ENCODE measurements at regions not wholly inside any gene's neighbourhood (a gene's known extent, or its start where the extent isn't known, plus 50 kb on each side); places are given as distances from the start of the nearest gene placed in this dataset.
"Not testable (repeated sequence)": the region's sequence is repeated elsewhere in the genome, so short reads cannot be mapped to it uniquely, and the experiment has no call there.

DNA sequence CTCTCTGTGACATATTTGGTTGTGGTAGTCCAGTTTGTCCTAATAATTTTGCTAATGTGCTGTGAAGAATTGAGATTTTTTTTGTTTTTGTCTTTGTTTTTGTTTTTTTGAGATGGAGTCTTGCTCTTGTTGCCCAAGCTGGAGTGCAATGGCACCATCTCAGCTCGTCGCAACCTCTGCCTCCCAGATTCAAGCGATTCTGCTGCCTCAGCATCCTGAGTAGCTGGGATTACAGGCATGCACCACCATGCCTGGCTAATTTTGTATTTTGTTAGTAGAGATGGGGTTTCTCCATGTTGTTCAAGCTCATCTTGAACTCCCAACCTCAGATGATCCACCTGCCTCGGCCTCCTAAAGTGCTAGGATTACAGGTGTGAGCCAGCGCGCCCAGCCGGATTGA lies 73.4 kb downstream of the FAM50B start:
- DNase-seq: not testable (repeated sequence)

DNA sequence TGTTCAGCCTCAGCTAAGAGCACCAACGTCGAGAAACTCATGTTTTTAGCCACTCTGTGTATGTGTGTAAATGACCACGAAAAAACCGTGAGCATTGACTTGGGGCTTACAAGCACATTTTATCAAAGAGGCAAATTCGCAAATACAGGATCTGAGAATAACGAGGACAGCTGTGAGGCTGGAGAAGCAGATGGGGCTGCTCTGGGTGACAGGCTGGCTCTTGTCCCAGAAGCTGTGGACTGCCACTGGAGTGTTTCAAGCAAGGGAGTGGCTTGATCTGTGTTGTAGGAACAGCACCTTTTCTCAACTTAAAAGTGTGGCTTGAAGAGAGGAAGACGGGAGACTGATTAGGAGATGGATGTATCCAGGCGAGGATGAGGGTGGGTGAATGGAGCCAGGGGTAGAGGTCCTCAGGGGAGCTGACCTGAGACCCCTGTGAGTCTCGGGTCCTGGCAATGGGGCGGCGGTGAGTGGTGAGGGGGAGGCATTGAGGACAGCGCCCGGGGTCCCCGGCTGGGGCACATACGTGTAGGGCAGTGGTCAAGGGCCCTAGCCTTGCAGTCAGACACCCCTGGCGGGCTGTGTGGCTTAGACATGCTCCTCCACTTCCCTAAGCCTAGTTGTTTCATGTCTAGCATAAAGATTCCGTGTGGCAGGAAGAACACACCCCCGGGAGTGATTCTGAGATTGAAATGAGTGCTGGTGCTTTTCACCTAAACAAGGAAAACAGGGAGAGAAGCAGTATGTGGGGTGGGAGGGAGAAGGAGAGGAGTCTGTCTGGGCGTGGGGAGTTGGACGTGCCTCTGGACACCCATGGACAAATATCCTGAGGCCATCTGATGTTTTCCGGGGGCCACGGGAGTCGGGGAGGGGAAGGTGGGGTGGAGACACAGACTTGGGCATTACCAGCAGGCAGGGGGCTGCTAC lies 76.3 kb downstream of the FAM50B start:
- peak; percentile 4 for DNase-seq

DNA sequence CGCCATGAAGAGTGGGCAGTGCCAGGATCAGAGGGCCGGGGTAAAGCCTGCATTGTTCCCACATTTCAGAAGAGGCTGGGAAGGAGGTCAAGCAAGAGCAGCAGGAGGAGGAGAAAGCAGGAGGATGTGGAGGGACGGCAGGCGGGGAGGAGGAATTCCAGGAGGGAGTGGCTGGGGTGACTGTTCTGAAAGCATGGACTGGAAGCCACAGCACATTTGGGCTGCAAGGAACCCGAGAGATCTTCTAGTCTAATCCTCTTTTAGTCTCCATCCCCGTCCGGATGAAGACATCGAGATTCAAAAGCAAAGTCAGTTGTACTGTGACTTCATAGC lies 76.9 kb downstream of the FAM50B start:
- no peak for DNase-seq

DNA sequence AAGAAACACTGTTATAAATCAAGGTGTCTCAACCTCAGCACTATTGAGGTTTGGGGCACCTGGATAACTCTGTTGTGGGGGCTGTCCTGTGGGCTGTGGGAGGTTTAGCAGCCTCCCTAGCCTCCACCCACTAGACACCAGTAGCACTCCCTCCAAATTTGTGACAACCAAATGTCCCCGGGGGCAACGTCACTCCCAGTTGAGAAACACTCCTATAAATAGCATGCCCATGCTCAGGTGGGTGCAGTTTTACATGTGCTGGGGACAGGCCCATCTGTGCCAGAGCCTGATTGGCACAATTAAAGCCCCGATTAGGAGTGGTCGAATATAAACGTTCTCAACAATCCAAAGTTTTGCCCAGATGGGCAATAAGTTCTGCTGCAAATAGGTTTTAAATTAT lies 78.9 kb downstream of the FAM50B start:
- no peak for DNase-seq

DNA sequence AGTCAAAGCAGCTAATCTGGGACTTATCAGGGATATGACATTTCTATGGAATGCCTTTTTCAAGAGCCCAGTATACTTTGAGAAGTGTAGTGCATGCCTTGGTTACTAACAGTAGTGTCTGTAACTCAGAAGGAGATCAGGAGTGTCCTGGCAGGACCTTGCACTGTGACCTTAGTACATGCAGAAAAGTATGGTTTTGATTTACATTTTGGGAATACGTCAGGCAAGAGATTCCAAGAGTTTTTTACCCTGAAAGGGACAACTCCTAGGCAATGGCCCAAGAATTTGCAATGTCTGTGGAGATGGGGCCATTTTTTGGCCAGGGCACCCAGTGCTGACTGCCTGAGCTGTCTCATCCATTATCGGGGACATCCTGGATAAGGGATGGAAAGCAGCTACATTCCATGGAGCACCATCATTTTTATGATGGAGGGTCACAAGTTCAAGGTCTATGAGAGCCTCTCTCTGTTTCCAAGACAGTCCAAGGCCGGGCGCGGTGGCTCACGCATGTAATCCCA lies 80.2 kb downstream of the FAM50B start:
- DNase-seq: no peak

DNA sequence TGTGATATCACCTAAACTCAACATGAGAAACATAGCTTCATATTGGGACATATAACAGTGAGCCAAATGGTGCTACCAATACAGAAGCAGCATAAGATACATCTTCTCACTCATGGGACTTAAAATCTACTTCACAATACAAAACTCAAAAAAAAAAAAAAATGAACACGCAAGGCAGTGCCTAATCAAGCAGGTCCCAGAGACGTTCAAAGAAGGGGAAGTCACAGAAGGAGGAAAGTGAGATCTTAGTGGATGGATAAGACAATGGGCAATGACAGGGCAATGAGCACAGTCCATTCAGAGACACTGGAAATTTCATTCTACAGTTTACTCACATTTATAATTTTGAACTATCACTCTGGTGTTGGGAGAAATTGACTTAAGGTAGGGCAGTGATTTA lies 88.3 kb downstream of the FAM50B start:
- no peak for DNase-seq

DNA sequence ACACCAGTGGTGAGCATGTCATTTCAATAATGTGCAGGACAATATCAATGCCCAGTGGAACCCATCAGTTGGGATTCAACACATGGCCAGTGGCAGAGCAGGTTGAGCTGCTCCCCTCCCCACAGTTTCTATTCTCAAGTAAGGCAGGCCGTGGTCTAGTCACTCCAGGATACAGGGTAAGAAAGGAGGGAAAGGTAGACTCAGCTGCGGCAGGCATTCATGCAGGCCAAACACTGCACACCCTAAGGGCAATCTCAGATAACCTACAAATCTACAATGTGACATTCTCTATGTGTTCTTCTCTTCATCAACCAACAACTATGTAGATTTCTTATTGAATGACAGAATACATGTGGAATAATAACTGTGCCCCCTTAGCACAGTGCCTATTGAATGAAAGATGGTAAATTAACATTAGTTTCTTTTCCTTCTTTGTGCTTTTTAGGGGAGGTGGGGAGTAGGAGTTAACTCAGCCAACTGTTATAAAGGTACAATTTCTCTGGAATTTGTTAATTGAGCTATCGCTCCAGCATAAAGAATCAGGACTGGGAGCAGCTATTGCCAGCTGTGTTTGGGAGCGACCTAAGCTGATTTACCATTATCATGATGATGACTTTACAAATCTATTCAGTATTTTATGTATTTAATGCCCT lies 89.7 kb downstream of the FAM50B start:
- DNase-seq: no peak

DNA sequence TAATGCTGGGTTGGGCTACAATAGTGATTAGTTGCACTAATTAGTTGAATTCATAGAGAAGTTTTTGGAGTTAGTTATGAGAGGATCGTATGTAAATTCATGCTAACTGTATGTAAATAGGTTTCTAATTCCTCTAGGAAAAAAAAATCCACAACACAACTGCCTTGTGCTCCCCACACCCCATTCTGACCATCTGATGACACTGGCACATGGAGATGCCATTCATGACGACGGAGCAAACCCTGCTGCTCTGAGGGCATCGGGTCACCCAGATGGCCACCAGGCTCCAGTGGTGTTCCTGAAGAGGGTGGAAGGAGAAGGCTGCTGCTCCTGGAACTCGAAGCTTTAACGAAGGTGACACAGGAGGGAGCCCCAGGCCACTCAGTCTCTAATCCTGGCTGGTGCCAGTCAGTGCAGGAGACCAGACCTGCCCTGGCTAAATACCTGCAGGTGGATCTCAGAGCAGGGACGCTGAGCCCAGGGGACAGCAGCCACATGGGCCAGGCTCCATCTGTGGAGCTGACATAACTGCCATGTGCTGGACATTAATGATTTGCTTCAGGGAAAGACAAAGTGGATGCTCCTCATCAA lies 90.3 kb downstream of the FAM50B start:
- no peak for DNase-seq

DNA sequence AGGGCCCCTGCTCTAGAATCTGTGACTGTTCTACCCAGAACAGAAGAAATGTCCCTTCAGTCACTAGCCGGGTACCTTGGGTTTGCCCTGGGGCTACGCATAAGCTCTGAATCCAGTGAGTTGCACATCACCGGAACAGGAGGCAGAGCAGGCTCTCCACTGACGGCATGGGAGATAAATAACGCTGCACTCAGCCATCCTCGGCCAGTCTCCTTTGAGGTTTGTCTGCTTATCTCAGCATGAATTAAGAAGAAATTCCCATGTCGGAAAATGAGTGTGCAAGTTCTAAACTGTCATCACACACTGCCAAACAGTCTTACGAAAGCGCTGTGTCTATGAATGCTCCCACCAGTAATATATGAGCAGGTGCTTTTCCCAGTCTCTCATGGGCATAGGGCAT lies 90.8 kb downstream of the FAM50B start:
- DNase-seq: no peak

DNA sequence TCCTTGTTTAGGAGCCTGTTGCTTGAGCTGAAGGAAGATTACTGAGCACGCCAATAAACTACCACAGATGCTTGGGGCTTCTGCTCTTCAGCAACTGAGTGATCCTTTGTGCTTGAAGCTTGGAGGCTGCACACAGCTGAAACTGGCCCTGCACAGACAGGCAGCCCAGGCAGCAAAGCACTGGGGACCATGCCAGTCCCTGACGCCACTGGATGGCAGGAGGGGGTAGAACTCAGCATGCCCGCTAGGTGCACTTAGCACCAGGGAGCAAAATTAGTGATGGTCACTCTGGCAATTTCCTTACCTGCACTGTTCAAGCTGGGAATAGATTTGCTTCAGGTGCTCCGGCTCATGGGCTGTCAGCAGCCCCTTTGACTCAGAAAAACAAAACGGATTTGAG lies 91.5 kb downstream of the FAM50B start:
- no peak for DNase-seq

DNA sequence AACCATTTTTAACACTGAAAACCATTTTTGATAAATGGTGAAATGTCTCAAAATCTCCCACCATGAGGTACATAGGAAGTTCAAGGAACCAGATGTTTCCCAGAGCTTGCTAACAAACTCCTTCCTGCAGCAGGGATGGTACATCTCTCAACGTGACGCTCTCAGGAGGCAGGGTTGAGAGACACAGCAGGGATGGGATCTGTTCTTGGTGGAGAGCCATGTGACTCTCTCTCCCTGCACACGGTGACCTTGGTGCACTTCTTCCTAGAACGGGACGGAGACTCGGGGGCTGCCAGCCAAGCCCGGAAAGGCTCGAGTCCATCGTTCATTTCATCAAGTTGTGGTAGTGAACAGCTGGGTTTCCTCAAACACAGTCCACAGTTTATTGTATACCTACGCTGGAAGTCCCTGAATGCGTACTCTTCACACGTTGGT lies 94.2 kb downstream of the FAM50B start:
- no peak for DNase-seq

DNA sequence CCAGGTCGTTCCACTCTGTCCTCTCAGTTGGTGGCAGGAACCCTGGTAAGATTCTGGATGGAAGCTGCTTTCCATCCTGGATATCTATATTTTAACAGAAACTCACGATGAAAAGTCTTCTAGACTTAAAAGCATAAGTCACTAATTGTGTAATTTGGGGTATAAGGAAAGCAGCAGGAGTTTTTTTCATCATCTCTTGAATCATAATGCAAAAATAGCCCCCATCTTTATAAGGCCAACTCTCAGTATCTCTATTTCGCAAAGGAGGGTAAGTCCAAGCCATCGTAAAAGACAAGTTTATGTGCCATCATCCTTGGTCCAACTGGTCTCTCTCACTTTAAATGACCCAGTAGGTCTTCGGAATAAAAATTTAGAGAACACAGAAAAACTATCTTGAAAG lies 95.1 kb downstream of the FAM50B start:
- no peak for DNase-seq

DNA sequence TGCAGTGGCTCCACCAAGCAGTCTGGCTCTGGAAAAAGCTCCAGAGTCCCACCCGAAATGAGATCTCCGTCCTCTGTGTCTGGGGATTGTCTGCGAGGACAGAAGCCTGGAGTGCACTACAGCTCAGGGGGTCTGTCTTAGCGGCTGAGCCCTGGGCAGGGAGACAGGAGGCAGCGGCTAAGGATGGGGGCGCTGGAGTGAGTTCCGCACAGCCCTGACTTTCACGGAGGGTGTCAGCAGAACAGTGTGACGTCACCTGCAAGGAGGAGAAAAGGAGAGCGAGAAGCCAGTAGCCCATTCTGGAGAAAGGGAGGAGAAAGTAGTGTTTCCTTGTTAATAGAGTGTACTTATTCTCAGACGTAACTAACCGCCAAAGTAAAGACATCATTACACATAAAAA lies 97.6 kb downstream of the FAM50B start:
- no peak for DNase-seq

DNA sequence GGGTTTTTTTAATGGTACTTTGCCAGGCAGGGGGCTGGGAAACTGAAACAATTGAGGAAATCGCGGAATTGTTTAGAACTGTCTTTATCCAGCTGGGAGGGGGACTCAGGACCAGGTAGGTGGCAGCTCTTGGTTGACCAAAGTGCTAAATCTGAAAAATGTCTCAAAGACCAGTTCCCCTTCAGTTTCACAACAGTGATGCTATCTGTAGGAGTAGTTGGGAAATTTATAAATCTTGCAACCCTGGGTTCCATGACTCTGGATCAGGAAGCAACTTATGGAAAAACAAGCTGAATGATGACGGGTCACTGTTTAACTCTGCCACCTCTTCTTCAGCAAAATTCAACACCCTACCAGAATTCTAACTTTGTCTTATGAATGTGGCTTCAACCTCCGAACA lies 99.7 kb downstream of the FAM50B start:
- DNase-seq: no peak

DNA sequence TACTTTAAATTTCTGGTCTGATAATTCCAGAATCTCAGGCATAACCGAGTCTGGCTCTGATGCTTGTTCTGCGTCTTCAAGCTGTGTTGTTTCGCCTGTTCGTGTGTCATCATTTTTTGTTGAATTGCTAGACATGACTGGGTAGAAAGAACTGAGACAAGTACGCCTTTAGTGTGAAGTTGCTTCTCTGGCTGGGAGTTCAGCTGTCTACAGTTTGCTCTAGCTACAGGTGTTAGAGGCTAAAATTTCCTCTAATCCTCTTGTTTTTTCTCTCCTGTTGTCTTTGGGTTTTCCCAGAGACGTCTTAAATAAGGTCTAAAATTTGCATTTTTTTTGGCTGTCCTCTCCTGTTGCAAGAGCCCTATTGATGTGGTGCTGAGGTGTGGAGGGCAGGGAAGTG lies 100.3 kb downstream of the FAM50B start:
- DNase-seq: no peak

DNA sequence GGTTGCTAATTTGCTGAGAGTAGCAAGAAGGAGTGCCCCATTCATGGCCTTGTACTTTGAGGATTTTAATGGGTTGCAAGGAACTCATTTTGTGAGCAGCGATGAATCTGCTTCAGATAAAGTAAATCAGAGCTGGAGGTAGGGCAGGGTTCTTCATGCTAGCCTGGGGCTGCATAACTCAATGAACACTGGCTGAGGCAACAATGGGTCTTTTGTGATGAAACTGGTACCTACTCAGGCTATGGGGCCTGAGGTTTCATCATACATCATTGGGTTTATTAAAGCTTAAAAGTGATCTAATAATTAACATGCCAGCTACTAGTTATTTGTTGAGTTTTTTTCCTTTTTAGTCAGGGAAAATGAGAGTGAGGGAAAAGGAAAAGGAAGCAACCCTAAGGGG lies 106.9 kb downstream of the FAM50B start:
- DNase-seq: no peak

DNA sequence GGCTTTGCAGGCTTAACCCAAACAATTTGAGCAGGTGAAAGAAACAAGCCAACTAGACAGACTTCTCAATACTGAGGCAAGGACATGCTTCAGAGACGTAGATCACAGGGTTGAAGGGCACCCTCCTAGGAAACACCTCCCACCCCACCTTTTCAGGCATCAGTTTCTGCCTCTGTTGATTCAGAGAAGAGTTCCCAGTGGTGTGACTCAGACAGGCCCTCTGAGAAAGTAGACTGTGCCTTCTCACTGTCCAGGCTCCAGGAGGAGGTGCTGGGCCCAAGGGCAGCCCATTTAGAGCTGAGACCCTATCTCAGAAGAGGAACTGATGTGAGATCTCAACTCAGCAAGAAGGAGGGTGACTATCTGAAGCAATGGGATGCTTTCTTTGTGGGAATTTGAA lies 108.1 kb downstream of the FAM50B start:
- DNase-seq: no peak

DNA sequence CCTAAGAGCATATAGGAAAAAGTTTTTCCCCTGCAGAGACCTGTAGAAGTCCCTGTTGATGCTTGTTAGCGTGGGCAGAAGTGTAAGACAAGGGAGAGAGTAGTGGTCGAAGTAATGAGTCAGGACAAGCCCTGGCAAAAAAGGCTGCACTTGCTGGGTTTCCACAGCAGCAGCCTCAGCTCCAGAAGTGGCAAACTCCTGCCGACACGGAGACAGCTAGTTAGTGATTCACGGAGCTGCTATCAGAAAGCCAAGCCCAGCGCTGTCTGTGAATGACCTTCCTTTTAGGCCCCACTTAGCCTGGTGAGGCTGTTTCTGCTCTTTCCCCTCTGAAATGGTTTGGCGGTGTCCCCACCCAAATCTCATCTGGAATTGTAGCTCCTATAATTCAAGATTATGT lies 109.1 kb downstream of the FAM50B start:
- DNase-seq: no peak

DNA sequence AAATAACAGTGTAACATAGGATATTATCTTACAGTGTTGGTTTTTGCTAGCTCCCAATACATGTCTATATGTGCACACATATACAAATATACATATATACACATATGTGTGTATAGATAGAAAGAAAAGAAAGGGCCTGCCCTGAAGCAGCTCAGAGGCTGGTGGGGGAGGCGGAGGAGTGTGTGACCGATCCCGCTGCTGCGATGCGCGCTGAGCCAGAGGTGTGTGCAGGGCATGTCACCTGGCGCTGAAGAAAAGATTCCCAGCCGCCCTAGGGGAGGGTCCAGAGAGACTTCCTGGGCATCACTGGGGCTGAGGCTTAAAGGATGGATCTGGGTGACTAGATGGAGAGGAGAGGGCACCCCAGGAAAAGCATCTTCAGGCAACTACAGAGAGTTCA lies 110.2 kb downstream of the FAM50B start:
- no peak for DNase-seq

DNA sequence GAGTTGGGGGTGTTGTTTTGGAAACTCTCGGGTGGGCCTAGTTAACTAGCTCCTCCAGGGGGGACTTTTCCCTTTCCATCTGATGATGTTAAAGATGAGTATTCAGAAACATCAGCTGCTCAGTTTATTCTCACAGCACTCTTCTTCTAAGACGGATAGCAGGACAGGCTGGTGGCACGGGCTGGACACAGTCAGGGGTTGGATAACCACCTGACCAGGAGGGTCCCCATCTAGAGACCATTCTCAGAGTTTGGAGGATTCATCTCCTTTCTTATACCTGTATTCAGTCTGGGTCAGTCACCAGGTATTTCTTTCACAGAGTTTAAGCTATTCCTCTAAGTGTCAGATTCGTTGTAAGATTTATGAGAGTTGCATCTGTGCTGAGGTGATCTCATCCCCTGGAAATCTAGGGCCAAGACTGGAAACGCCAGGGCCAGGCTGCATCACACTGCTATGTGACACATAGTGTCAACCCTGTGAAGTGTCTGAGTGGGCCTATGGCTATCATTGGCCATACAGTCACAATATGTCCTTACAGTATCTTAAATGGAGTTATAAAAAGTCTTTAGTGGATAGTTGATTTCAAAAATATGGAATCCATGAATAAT lies 111.7 kb downstream of the FAM50B start:
- no peak for DNase-seq

DNA sequence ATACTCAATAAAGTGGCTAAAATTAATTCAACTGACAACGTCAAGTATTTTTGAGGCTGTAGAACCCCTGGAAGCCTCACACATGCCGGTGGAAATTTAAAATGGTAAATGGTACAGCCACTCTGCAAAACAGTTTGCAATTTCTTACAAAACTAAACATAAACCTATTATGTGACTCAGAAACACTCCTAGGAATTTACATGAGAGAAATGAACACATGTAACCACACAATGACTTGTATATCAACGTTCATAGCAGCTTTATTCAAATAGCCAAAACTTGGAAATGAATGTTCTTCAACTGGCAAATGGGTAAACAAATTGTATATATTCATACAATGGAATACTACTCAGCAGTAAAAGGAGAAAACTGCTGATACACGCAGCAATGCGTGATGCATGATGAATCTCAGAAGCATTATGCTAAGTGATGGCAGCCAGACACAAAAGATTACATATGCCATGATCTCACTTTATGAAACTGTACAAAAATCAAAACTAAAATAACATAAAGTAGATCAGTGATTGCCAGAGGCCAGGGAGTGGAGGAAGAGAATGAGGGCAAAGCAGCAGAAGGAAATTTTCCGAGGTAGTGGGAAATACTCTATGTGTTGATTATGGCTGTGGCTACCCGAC lies 112.5 kb downstream of the FAM50B start:
- DNase-seq: no peak

DNA sequence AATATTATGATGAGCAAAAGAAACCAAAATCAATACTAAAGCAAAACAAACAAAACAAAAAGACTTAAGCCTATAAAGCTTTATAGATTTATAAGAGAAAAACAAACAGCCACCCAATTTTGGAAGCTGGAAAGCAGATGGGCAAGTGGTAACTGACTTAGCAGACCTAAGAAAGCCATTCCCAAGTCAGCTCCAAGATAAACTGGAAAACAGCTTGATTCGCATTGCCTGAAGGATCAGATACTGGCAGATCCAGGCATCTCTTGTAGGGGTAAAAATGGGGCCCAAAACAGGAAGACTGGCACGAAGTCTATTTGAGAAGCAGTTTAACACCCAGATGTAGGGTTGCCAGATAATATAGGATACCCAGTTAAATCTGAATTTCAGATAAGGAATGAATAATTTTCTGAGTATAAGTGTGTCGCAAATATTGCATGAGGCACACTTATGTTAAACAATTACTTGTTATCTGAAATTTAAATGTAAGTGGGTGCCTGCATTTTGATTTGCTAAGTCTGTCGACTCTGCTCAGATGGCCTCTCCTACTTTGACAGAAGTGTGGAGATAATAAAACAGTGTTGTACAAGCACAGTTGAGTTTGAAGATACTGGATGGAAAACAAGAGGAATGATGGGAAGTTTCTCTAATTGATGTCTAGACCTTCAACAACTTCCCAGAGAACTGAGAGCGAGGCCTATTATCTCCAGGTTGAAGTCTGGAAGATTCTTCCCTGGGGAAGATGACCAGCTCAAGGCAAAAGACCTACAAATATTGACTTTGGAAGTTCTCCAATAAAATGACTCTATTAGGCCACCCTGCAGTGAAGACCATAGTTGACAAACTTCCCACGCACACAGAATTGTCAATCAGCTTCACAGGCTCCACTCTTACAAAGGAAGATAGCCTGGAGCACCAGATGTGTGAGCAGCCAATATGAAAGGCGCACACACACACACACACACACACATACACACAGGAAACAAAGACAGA lies 113.4 kb downstream of the FAM50B start:
- DNase-seq: no peak

Data from NCI-H1092 treated with DMSO at 0.1 percent for 48 hours (cell line).